Effector memory CD8-positive, alpha-beta T cell (primary cell): ENCODE measurements at regions not wholly inside any gene's neighbourhood (a gene's known extent, or its start where the extent isn't known, plus 50 kb on each side); places are given as distances from the start of the nearest gene placed in this dataset.

Experiments used
- ATAC-seq: fragments of 150-1000 bp; cut with Tn5 transposase; replicated peaks from 2 replicates; pipeline ENCODE4 v1.10.0; 2021; ENCODE audit warnings: mild to moderate bottlenecking, moderate library complexity
- DNase-seq, 3 experiments: peaks; one replicate each; pipeline ENCODE4 v3.0.0; 2021
- H3K27ac Mint-ChIP-seq, 2 donors: one replicate each; pipeline ENCODE4 v1.8.0; 2022; ENCODE audit warnings: mild to moderate bottlenecking in 2 of 2, mixed read lengths in 2 of 2, moderate library complexity in 2 of 2
- H3K27me3 Mint-ChIP-seq, 2 donors: one replicate each; pipeline ENCODE4 v1.8.0; 2022; ENCODE audit warnings: mixed read lengths in 2 of 2
- H3K36me3 Mint-ChIP-seq: one replicate; pipeline ENCODE4 v1.8.0; 2022; ENCODE audit warnings: mild to moderate bottlenecking, moderate library complexity, mixed read lengths; ENCODE audit not compliant: insufficient read depth
- H3K4me1 Mint-ChIP-seq, 2 donors: one replicate each; pipeline ENCODE4 v1.8.0; 2022; ENCODE audit warnings: low read depth in 2 of 2, mixed read lengths in 2 of 2
- H3K4me3 Mint-ChIP-seq, 2 donors: one replicate each; pipeline ENCODE4 v1.8.0; 2022; ENCODE audit warnings: mild to moderate bottlenecking in 2 of 2, mixed read lengths in 2 of 2, moderate library complexity in 2 of 2
- H3K9me3 Mint-ChIP-seq, 2 donors: one replicate each; pipeline ENCODE4 v1.8.0; 2022; ENCODE audit warnings: mixed read lengths in 2 of 2

GRCh38 chr3:105065895-105066839 is 300.5 kb upstream of the ALCAM start:
- Mint-ChIP-seq H3K36me3 (no peaks in the 10 kb centered on the region), H3K27me3 (peaks cover 0 to 16% of the 10 kb centered on the region in 2 donors), H3K4me3 (no peak overlapping the region), H3K9me3 (no peaks in the 10 kb centered on the region), H3K4me1 (no peaks in the 10 kb centered on the region), H3K27ac (no peak overlapping the region)
- DNase-seq (no peak), ATAC-seq (no peak)

DNA sequence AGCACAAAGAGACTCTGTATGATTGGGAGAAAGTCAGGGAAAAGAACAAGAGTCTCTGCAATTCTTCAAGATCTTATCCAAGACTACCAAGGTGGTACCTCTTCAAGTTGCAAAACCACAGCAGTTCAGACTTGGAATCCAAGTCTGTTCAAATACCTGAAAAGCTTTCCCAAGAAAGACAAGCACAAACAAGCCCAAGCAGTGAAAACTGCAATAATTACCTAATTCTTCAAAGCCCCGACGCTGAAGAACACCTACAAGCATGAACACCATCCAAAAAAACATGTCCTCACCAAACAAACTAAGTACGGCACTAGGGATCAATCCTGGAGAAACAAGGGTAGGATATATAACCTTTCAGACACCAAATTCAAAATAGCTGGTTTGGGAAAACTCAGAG is 299.3 kb upstream of the ALCAM start:
- Mint-ChIP-seq H3K36me3 (no peaks in the 10 kb centered on the region), H3K9me3 (no peaks in the 10 kb centered on the region), H3K27ac (no peak overlapping the region), H3K27me3 (peaks cover 0 to 16% of the 10 kb centered on the region in 2 donors), H3K4me1 (no peaks in the 10 kb centered on the region), H3K4me3 (no peak overlapping the region)
- DNase-seq (no peak), ATAC-seq (no peak)

- no peaks in the 10 kb centered on the region for H3K27me3 Mint-ChIP-seq
- no peaks in the 10 kb centered on the region for H3K9me3 Mint-ChIP-seq
- ATAC-seq (no peak), DNase-seq (no peak)
- no peak overlapping the region for H3K27ac Mint-ChIP-seq
- H3K4me1 Mint-ChIP-seq: no peaks in the 10 kb centered on the region
- no peak overlapping the region for H3K4me3 Mint-ChIP-seq
- no peaks in the 10 kb centered on the region for H3K36me3 Mint-ChIP-seq
These were observed 289.5 kb upstream of the ALCAM start for GRCh38 chr3:105077060-105077822.

GRCh38 chr3:105083945-105084344 is 282.8 kb upstream of the ALCAM start:
- no peaks in the 10 kb centered on the region for H3K36me3 Mint-ChIP-seq
- no peak for DNase-seq
- no peaks in the 10 kb centered on the region for H3K9me3 Mint-ChIP-seq
- H3K4me3 Mint-ChIP-seq: no peak overlapping the region
- ATAC-seq: no peak
- H3K27ac Mint-ChIP-seq: no peak overlapping the region
- H3K27me3 Mint-ChIP-seq: no peaks in the 10 kb centered on the region
- no peaks in the 10 kb centered on the region for H3K4me1 Mint-ChIP-seq

- Mint-ChIP-seq H3K27me3 (no peaks in the 10 kb centered on the region), H3K4me3 (no peak overlapping the region), H3K27ac (no peak overlapping the region), H3K9me3 (no peaks in the 10 kb centered on the region), H3K36me3 (no peaks in the 10 kb centered on the region), H3K4me1 (no peaks in the 10 kb centered on the region)
- DNase-seq (no peak), ATAC-seq (no peak)
These were observed 281.2 kb upstream of the ALCAM start for GRCh38 chr3:105085506-105085905.

GRCh38 chr3:105093371-105094252 is 273.1 kb upstream of the ALCAM start:
- Mint-ChIP-seq H3K4me1 (no peaks in the 10 kb centered on the region), H3K27ac (no peak overlapping the region), H3K4me3 (no peak overlapping the region), H3K27me3 (peaks cover 0 to 10% of the 10 kb centered on the region in 2 donors), H3K9me3 (peaks cover 0 to 5% of the 10 kb centered on the region in 2 donors), H3K36me3 (no peaks in the 10 kb centered on the region)
- no peak for DNase-seq
- no peak for ATAC-seq

- Mint-ChIP-seq H3K9me3 (peaks cover 0 to 5% of the 10 kb centered on the region in 2 donors), H3K36me3 (no peaks in the 10 kb centered on the region), H3K27ac (no peak overlapping the region), H3K4me1 (no peaks in the 10 kb centered on the region), H3K4me3 (no peak overlapping the region), H3K27me3 (peaks cover 0 to 10% of the 10 kb centered on the region in 2 donors)
- no peak for DNase-seq
- ATAC-seq: no peak
These were observed 272.1 kb upstream of the ALCAM start for GRCh38 chr3:105094588-105094987.

GRCh38 chr3:105096071-105096470 is 270.6 kb upstream of the ALCAM start:
- ATAC-seq: no peak
- peaks cover 0 to 10% of the 10 kb centered on the region in 2 donors for H3K27me3 Mint-ChIP-seq
- no peak for DNase-seq
- no peaks in the 10 kb centered on the region for H3K4me1 Mint-ChIP-seq
- H3K9me3 Mint-ChIP-seq: peaks cover 0 to 5% of the 10 kb centered on the region in 2 donors
- H3K36me3 Mint-ChIP-seq: no peaks in the 10 kb centered on the region
- H3K4me3 Mint-ChIP-seq: no peak overlapping the region
- H3K27ac Mint-ChIP-seq: no peak overlapping the region

DNA sequence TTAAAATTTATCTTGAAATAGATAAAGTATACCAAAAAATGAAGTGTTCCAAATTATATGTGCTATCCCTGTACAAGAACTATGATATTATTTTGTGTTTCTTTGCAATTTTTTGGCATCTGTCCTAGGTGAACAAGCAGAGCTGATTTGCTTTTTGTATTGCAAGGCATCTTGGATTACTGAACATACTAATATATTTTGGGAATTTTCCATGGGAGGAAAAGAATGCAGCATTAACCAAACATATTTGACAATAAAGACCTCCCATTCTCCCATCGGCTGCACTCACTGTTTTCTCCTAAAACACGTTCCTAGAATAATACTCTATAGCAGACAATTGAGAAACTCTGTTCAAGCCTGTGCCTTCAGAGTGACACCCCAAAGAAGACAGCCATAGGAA is 265.1 kb upstream of the ALCAM start:
- H3K4me3 Mint-ChIP-seq: no peak overlapping the region
- ATAC-seq (no peak), DNase-seq (no peak)
- H3K36me3 Mint-ChIP-seq: no peaks in the 10 kb centered on the region
- no peaks in the 10 kb centered on the region for H3K9me3 Mint-ChIP-seq
- no peak overlapping the region for H3K27ac Mint-ChIP-seq
- no peaks in the 10 kb centered on the region for H3K27me3 Mint-ChIP-seq
- H3K4me1 Mint-ChIP-seq: no peaks in the 10 kb centered on the region

GRCh38 chr3:105103139-105103538 is 263.6 kb upstream of the ALCAM start:
- Mint-ChIP-seq H3K36me3 (no peaks in the 10 kb centered on the region), H3K4me3 (no peak overlapping the region), H3K9me3 (no peaks in the 10 kb centered on the region), H3K27ac (no peak overlapping the region), H3K27me3 (no peaks in the 10 kb centered on the region), H3K4me1 (no peaks in the 10 kb centered on the region)
- DNase-seq: no peak
- no peak for ATAC-seq

- no peak overlapping the region for H3K27ac Mint-ChIP-seq
- H3K9me3 Mint-ChIP-seq: peaks cover 0 to 3% of the 10 kb centered on the region in 2 donors
- no peaks in the 10 kb centered on the region for H3K27me3 Mint-ChIP-seq
- H3K4me3 Mint-ChIP-seq: no peak overlapping the region
- no peaks in the 10 kb centered on the region for H3K4me1 Mint-ChIP-seq
- DNase-seq (no peak), ATAC-seq (no peak)
- H3K36me3 Mint-ChIP-seq: no peaks in the 10 kb centered on the region
These were observed 257.9 kb upstream of the ALCAM start for GRCh38 chr3:105108823-105109222.

DNA sequence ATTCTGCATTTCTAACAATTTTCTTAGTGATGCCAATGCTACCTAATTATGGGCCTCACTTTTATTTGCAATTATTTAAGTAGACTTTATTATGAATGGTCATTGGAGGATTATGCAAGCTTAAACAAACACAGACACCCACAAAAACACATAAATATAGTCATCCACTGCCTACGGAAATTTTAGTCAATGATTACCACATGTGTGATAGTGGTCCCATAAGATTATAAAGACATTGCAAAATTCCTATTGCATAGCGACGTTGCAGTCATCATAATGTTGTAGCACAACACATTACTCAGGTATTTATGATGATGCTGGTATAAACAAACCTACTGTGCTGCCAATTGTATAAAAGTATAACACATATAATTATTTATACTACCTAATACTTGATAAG is 247.8 kb upstream of the ALCAM start:
- ATAC-seq (no peak), DNase-seq (no peak)
- no peaks in the 10 kb centered on the region for H3K4me1 Mint-ChIP-seq
- peaks cover 0 to 2% of the 10 kb centered on the region in 2 donors for H3K9me3 Mint-ChIP-seq
- no peak overlapping the region for H3K27ac Mint-ChIP-seq
- H3K27me3 Mint-ChIP-seq: no peaks in the 10 kb centered on the region
- H3K4me3 Mint-ChIP-seq: no peak overlapping the region
- H3K36me3 Mint-ChIP-seq: no peaks in the 10 kb centered on the region

- H3K36me3 Mint-ChIP-seq: no peaks in the 10 kb centered on the region
- H3K9me3 Mint-ChIP-seq: peaks cover 0 to 3% of the 10 kb centered on the region in 2 donors
- no peak overlapping the region for H3K27ac Mint-ChIP-seq
- ATAC-seq: no peak
- no peak for DNase-seq
- H3K4me1 Mint-ChIP-seq: no peaks in the 10 kb centered on the region
- H3K27me3 Mint-ChIP-seq: no peaks in the 10 kb centered on the region
- H3K4me3 Mint-ChIP-seq: no peak overlapping the region
These were observed 246.8 kb upstream of the ALCAM start for GRCh38 chr3:105119801-105120340.
